IMR-90 (cell line): ENCODE measurements at regions not wholly inside any gene's neighbourhood (a gene's known extent, or its start where the extent isn't known, plus 50 kb on each side); places are given as distances from the start of the nearest gene placed in this dataset.
"Not testable (repeated sequence)": the region's sequence is repeated elsewhere in the genome, so short reads cannot be mapped to it uniquely, and the experiment has no call there.

Source experiments
- ATAC-seq: fragments of 200-7000 bp; cut with Tn5 transposase; 2 replicates; pipeline ENCODE4 v1.9.1; 2020; ENCODE audit warnings: low read depth, mild to moderate bottlenecking, moderate library complexity
- BruUV-seq: library from RNA; stranded (reverse); fragments of 400-500 nt; replicated peaks from 2 replicates; lab custom pipeline; 2021; lab: Mats Ljungman, UMichigan
- CTCF ChIA-PET: fragments of 300-600 bp; formaldehyde crosslinking; extraction: SDS; loops from one replicate; lab custom pipeline; 2021; ENCODE audit warnings: antibody characterized with exemption; lab: Yijun Ruan, JAX
- POLR2A ChIA-PET: fragments of 300-600 bp; sonication (Branson Sonifier 250); formaldehyde crosslinking; loops from one replicate; lab custom pipeline; 2022; ENCODE audit warnings: antibody characterized with exemption; ENCODE audit not compliant: unreplicated experiment; lab: Charles Lee
- DNase-seq: peaks from one replicate; pipeline ENCODE4 v3.0.0; 2013
- H2AFZ ChIP-seq: replicated peaks from 2 replicates; pipeline ENCODE3; 2013; ENCODE audit warnings: low read length, mild to moderate bottlenecking; ENCODE audit not compliant: poor library complexity
- H2AK5ac ChIP-seq: 2 replicates; pipeline ENCODE4 v1.6.1; 2013; ENCODE audit warnings: low read depth, low read length, inconsistent platforms
- H2AK9ac ChIP-seq: replicated peaks from 2 replicates; pipeline ENCODE3; 2013; ENCODE audit warnings: mild to moderate bottlenecking, low read depth, low read length, moderate library complexity; ENCODE audit not compliant: poor library complexity
- H2BK120ac ChIP-seq: 2 replicates; pipeline ENCODE4 v1.6.1; 2013; ENCODE audit warnings: low read depth, low read length, inconsistent platforms
- H2BK15ac ChIP-seq: 3 replicates; pipeline ENCODE4 v1.6.1; 2013; ENCODE audit warnings: low read depth, low read length, inconsistent platforms
- H2BK20ac ChIP-seq: 2 replicates; pipeline ENCODE4 v1.6.1; 2013; ENCODE audit warnings: low read depth, mild to moderate bottlenecking, inconsistent platforms, low read length, moderate library complexity
- H2BK5ac ChIP-seq: 2 replicates; pipeline ENCODE4 v1.6.1; 2013; ENCODE audit warnings: mild to moderate bottlenecking, low read depth, low read length, inconsistent platforms; ENCODE audit not compliant: poor library complexity, severe bottlenecking
- H3K14ac ChIP-seq: replicated peaks from 2 replicates; pipeline ENCODE4 v1.6.1; 2013; ENCODE audit warnings: low read depth, low read length, inconsistent platforms
- H3K18ac ChIP-seq: 2 replicates; pipeline ENCODE4 v1.6.1; 2013; ENCODE audit warnings: low read depth, low read length, control low read depth
- H3K23ac ChIP-seq: 2 replicates; pipeline ENCODE4 v1.6.1; 2013; ENCODE audit warnings: low read depth, low read length, inconsistent platforms
- H3K27ac ChIP-seq: 2 replicates; pipeline ENCODE4 v1.5.1; 2013; ENCODE audit warnings: mild to moderate bottlenecking, control low read depth, low read length; ENCODE audit not compliant: insufficient read depth
- H3K27me3 ChIP-seq: 2 replicates; pipeline ENCODE4 v1.6.1; 2013; ENCODE audit warnings: low read length; ENCODE audit not compliant: control insufficient read depth, insufficient read depth
- H3K36me3 ChIP-seq: 2 replicates; pipeline ENCODE4 v1.6.1; 2013; ENCODE audit warnings: low read length, mixed read lengths; ENCODE audit not compliant: control insufficient read depth, insufficient read depth
- H3K4ac ChIP-seq: 2 replicates; pipeline ENCODE4 v1.6.1; 2013; ENCODE audit warnings: low read depth, low read length, inconsistent platforms
- H3K4me1 ChIP-seq: 2 replicates; pipeline ENCODE4 v1.6.1; 2013; ENCODE audit warnings: low read length, mixed read lengths; ENCODE audit not compliant: control insufficient read depth, insufficient read depth
- H3K4me2 ChIP-seq: 2 replicates; pipeline ENCODE4 v1.6.1; 2013; ENCODE audit warnings: low read depth, mild to moderate bottlenecking, control low read depth, low read length, moderate library complexity
- H3K4me3 ChIP-seq: 2 replicates; pipeline ENCODE4 v1.5.1; 2013; ENCODE audit warnings: low read depth, mild to moderate bottlenecking, control low read depth, low read length, moderate library complexity; ENCODE audit not compliant: insufficient read depth
- H3K56ac ChIP-seq: 2 replicates; pipeline ENCODE4 v1.6.1; 2013; ENCODE audit warnings: low read length, inconsistent platforms; ENCODE audit not compliant: insufficient read depth; ENCODE audit errors: extremely low read depth
- H3K79me1 ChIP-seq, 2 experiments: 2 replicates each; pipeline ENCODE4 v1.6.1; 2013; ENCODE audit warnings: low read length in 2 of 2, inconsistent platforms in 1 of 2, low read depth in 1 of 2
- H3K9ac ChIP-seq: 2 replicates; pipeline ENCODE4 v1.6.1; 2013; ENCODE audit warnings: low read depth, low read length, control low read depth
- H3K9me1 ChIP-seq: 2 replicates; pipeline ENCODE4 v1.6.1; 2013; ENCODE audit warnings: low read length, inconsistent platforms; ENCODE audit not compliant: insufficient read depth
- H3K9me3 ChIP-seq: 2 replicates; pipeline ENCODE4 v1.6.1; 2013; ENCODE audit warnings: low read length; ENCODE audit not compliant: control insufficient read depth, insufficient read depth
- H4K20me1 ChIP-seq: 2 replicates; pipeline ENCODE4 v1.6.1; 2013; ENCODE audit warnings: low read length, inconsistent platforms; ENCODE audit not compliant: insufficient read depth
- H4K5ac ChIP-seq: 2 replicates; pipeline ENCODE4 v1.6.1; 2013; ENCODE audit warnings: mild to moderate bottlenecking, low read depth, low read length, control low read depth
- H4K8ac ChIP-seq, 2 experiments: 2 replicates each; pipeline ENCODE4 v1.6.1; 2013; ENCODE audit warnings: low read depth in 2 of 2, low read length in 2 of 2, control low read depth in 1 of 2, inconsistent platforms in 1 of 2
- H4K91ac ChIP-seq: 2 replicates; pipeline ENCODE4 v1.6.1; 2013; ENCODE audit warnings: low read depth, low read length, inconsistent platforms; ENCODE audit not compliant: insufficient read depth
- CEBPB ChIP-seq: IDR thresholded peaks from 2 replicates; pipeline ENCODE4 v1.6.1; 2012; ENCODE audit warnings: low read depth, low read length, improper control_type of control experiment
- CHD1 ChIP-seq: IDR thresholded peaks from 2 replicates; pipeline ENCODE4 v1.6.1; 2012; ENCODE audit warnings: low read depth, low read length, improper control_type of control experiment
- FOS ChIP-seq: fragments of 150-350 bp; IDR thresholded peaks from 2 replicates; pipeline ENCODE4 v1.6.1; 2016; ENCODE audit warnings: low read depth, low read length
- RAD21 ChIP-seq: IDR thresholded peaks from 2 replicates; pipeline ENCODE4 v1.6.1; 2012; ENCODE audit warnings: low read length, improper control_type of control experiment
- USF2 ChIP-seq: fragments of 150-350 bp; IDR thresholded peaks from 2 replicates; pipeline ENCODE4 v1.6.1; 2017; ENCODE audit warnings: mild to moderate bottlenecking, antibody characterized with exemption, low read length, low read depth
- WGBS, 2 experiments: methylation state at CpG; one replicate each; pipeline versions ENCODE4 v1.1.5 to v1.1.7; 2013; ENCODE audit warnings: missing lambda C conversion rate in 2 of 2; ENCODE audit not compliant: insufficient read length in 1 of 2; ENCODE audit errors: extremely low coverage in 2 of 2; 5-methylcytosine and 5-hydroxymethylcytosine counted together
- dilution Hi-C: fragments of 300-500 bp; cut with HindIII; formaldehyde crosslinking; loops from one replicate; pipeline ENCODE4 v1.14.3; 2018; ENCODE audit warnings: low sequenced_read_pairs; ENCODE audit not compliant: unreplicated experiment
- in situ Hi-C: fragments of 300-500 bp; cut with MboI; formaldehyde crosslinking; loops from 3 replicates; pipeline ENCODE4 v1.14.3; 2019; ENCODE audit warnings: low sequenced_read_pairs, inconsistent platforms, mixed read lengths
- intact Hi-C: fragments of 100-400 bp; cut with micrococcal nuclease; formaldehyde crosslinking; loops from 2 replicates; pipeline ENCODE4 v1.10.0; 2022

DNA sequence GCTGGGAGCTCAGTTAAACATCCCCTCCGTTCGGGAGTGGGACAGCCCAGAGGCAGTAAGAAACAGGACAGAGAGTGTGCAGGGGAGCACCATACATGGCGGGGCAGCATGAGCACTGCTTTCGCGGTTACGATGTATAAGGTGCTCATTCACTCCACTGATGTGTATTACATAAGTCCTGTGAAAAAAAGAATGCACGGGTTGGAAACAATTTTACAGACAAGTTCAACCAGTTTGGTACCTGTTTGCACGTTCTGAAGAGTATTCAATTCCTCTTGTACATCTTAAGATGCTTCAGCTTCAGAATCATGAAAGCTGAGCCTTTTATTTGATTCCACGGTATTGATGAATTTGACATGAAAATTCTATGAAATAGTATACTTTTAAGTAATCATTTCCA is 97.8 kb upstream of the NETO1 start:
- Histone ChIP-seq H4K91ac (no peak overlapping the region), H2AK9ac (peak overlapping the region; percentile 50), H3K23ac (no peak overlapping the region), H3K18ac (no peak overlapping the region), H2BK120ac (no peak overlapping the region), H3K9me3 (peaks cover 9% of the 10 kb centered on the region; the same call in 1 of the 2 replicates), H3K4ac (no peak overlapping the region), H3K9ac (no peak overlapping the region), H2AFZ (no peak overlapping the region), H2BK20ac (no peak overlapping the region), H3K9me1 (no peaks in the 10 kb centered on the region), H4K5ac (no peak overlapping the region), H3K4me1 (no peaks in the 10 kb centered on the region), H3K79me1 (no peaks in the 10 kb centered on the region), H3K14ac (no peak overlapping the region), H3K4me2 (no peak overlapping the region), H3K4me3 (no peak overlapping the region), H2BK5ac (no peak overlapping the region), H4K8ac (no peak overlapping the region), H3K36me3 (no peaks in the 10 kb centered on the region), H3K56ac (no peak overlapping the region), H2AK5ac (no peak overlapping the region), H4K20me1 (no peaks in the 10 kb centered on the region), H3K27ac (no peak overlapping the region), H3K27me3 (no peaks in the 10 kb centered on the region), H2BK15ac (no peak overlapping the region)
- POLR2A ChIA-PET, result no interaction called here
- intact Hi-C loops (no loop called here), dilution Hi-C loops (no loop called here), in situ Hi-C loops (no loop called here)
- no peak for TF ChIP-seq USF2
- TF ChIP-seq CHD1, result no peak
- no peak for TF ChIP-seq RAD21
- no peak for TF ChIP-seq FOS
- no peak for TF ChIP-seq CEBPB
- ATAC-seq, result no peak
- CTCF ChIA-PET, result no interaction called here
- WGBS, 2 experiments, result 93% methylated on average over 3 of the region's 9 CpGs; no CpG with 5 or more reads in 1 of the 2 experiments
- DNase-seq, result no peak
- BruUV-seq, result no TSS peak

- H2BK5ac ChIP-seq, H2BK20ac ChIP-seq, ATAC-seq, H4K20me1 ChIP-seq, H2BK120ac ChIP-seq, H4K91ac ChIP-seq, H3K18ac ChIP-seq, H3K4me2 ChIP-seq, H2BK15ac ChIP-seq, H3K9ac ChIP-seq, H3K4ac ChIP-seq, H4K5ac ChIP-seq, BruUV-seq, H3K27ac ChIP-seq, H3K4me1 ChIP-seq, H3K79me1 ChIP-seq, H2AFZ ChIP-seq, dilution Hi-C loops, H3K23ac ChIP-seq, H3K4me3 ChIP-seq, H2AK5ac ChIP-seq, H3K27me3 ChIP-seq, intact Hi-C loops, POLR2A ChIA-PET, DNase-seq, H2AK9ac ChIP-seq, H3K36me3 ChIP-seq, H4K8ac ChIP-seq, in situ Hi-C loops, H3K9me1 ChIP-seq, H3K14ac ChIP-seq, CTCF ChIA-PET, H3K56ac ChIP-seq: not testable (repeated sequence)
- peaks cover 11% of the 10 kb centered on the region for H3K9me3 ChIP-seq
Observed at GRCh38 chr18:72958195-72958594, 90.4 kb upstream of the NETO1 start.
